ENCODE measurements at regions not wholly inside any gene's neighbourhood (a gene's known extent, or its start where the extent isn't known, plus 50 kb on each side); places are given as distances from the start of the nearest gene placed in this dataset.

DNA sequence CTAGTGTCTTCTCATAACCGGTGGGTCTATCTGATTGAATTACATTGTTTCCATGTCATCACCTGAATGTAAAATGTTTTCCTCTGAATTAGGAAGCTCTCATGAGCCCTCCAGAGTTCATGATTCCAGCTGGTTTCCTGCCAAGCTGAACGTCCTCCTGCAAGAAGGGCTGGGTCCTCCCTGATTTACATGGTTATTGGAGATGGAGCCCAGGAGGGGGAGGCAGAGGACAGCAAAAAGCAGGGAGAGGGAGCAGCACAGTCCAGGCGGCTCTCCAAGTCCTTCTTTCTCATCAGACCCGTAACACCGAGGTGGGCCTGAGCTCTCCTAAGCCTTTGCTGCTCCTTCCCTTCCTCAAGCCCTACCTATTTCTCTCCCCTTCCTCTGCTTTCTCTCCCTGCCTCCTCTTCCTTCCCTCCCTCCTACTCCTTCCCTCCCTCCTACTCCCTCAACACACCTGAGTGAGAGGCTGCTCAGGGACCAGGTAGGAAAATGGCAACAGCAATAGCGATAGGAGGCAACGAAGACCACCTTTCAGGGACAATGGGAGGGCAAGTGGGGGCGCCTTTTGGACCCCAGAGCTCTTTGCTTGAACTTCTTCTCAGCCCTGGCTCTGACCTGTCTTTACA lies 265.9 kb downstream of the PRDM2 start:
- no peak for TF ChIP-seq POLR2A (IDR thresholded peaks at IDR 0.05)
- TF ChIP-seq, protein P1, sequence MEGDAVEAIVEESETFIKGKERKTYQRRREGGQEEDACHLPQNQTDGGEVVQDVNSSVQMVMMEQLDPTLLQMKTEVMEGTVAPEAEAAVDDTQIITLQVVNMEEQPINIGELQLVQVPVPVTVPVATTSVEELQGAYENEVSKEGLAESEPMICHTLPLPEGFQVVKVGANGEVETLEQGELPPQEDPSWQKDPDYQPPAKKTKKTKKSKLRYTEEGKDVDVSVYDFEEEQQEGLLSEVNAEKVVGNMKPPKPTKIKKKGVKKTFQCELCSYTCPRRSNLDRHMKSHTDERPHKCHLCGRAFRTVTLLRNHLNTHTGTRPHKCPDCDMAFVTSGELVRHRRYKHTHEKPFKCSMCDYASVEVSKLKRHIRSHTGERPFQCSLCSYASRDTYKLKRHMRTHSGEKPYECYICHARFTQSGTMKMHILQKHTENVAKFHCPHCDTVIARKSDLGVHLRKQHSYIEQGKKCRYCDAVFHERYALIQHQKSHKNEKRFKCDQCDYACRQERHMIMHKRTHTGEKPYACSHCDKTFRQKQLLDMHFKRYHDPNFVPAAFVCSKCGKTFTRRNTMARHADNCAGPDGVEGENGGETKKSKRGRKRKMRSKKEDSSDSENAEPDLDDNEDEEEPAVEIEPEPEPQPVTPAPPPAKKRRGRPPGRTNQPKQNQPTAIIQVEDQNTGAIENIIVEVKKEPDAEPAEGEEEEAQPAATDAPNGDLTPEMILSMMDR (IDR thresholded peaks at IDR 0.05): peak in 5 of 6 experiments; percentile 26 to 50 (median 44)
